Stimulated activated CD4-positive, alpha-beta T cell treated with anti-CD3 and anti-CD28 coated beads, Interleukin-12 subunit alpha, Interleukin-12 subunit beta, amount 100 ng/mL, for 48 hours (primary cell): ENCODE measurements at regions not wholly inside any gene's neighbourhood (a gene's known extent, or its start where the extent isn't known, plus 50 kb on each side); places are given as distances from the start of the nearest gene placed in this dataset.

Experiments
- DNase-seq, 3 donors: peaks; one replicate each; pipeline ENCODE4 v3.0.0-alpha.2; 2020; ENCODE audit warnings: low read depth in 2 of 3, low spot score in 1 of 3

GRCh38 chr6:21807299-21808044 lies 213.9 kb downstream of the SOX4 start:
- DNase-seq, result no peak

- no peak for DNase-seq
Observed at GRCh38 chr6:21808045-21808470, 214.5 kb downstream of the SOX4 start.

GRCh38 chr6:21808551-21809242 lies 215.1 kb downstream of the SOX4 start:
- no peak for DNase-seq

DNA sequence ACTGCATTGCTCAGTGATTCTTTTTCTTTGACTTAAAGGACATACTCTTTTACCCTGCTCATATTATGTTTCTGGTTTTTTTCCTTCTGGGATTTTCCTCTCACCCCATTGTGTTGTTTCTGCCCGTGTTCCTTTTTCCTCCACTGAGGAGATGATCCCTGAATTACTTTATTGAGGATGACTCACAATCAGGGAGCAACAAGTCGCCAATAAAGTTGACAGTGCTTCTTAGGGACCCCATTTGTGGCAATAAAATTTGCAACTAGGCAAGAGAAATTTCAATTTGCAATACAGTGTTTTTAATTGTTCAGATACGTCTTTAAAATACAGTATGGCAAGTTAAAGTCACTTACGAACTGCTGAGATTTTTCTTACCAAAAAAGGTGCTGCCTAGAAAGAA lies 217.9 kb downstream of the SOX4 start:
- no peak for DNase-seq

DNA sequence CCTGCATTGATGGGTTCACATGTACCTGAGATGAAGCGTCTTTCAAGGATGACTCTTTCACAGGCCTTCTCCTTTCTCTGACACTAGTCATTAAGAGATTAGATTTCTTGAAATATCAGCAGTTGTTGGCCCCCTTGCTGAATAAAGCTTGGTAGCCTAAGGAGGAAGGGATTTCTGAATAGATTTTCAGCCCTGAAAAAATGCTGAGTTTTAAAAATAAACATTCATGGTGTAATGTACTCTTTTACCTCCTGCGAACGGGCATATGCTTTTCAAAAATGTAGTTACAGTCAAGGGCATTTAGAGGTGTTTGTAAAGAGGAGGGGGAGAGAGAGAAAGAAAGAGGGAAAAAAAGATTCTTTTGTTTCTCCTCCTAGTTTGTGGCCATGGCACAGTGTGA lies 222.7 kb downstream of the SOX4 start:
- no peak for DNase-seq

- DNase-seq, result no peak
Observed at GRCh38 chr6:21820442-21820841, 226.9 kb downstream of the SOX4 start.

- no peak for DNase-seq
Observed at GRCh38 chr6:21823371-21823770, 229.8 kb downstream of the SOX4 start.

DNA sequence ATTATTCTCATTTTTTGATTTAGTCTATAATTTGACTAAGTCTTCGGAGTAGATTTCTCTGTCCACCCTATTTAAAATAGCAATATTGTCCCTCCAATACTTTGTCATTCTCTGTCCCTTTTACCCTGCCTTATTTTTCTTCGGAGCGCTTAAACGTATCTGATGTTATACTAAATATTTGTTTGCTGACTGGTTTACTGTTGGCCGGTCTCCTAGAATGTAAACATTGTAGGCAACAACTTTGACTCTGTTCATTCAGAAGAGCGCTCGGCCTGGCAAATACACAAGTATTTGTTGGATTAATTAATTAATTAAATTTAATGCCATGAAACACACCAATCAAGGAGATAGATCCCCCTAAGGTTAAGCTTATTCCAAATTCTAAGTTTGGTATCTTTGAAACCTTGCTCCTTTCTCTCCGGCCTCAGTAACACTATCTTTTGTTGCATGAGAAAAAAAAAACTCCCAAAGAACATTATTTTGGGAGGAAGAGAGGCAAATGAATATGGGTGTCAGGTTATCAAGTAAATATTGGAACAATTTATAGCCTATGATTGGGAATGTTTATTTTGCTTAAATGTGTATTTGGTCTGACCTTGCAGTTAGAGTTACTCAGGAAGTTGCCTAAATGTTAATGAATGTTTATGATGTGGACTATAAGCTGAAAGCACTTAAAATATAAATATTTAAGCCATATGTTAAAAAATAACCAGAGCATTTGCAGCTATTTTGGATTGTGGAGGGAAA lies 231.1 kb downstream of the SOX4 start:
- DNase-seq, result no peak

DNA sequence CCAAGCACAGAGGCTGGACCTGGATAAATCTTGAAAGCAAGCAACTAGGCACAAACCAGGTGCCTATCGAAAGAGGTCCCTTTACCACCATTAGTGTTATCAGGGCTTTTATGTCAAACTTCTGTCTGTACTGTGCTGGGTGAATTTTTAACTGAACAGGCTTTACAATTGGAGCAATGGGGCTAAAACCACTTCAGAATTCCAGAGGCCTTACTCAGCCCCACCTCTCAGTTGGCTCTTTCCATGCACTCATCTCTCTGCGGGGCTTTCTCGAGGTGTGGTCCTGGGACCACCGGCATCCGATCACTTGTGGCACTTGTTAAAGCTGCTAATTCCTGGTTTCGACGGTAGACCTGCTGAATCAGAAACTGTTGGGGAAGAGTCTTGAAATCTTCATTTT lies 232.5 kb downstream of the SOX4 start:
- no peak for DNase-seq

GRCh38 chr6:21826904-21827303 lies 233.4 kb downstream of the SOX4 start:
- DNase-seq, result no peak

GRCh38 chr6:21827425-21828202 lies 234.1 kb downstream of the SOX4 start:
- DNase-seq, result no peak

DNA sequence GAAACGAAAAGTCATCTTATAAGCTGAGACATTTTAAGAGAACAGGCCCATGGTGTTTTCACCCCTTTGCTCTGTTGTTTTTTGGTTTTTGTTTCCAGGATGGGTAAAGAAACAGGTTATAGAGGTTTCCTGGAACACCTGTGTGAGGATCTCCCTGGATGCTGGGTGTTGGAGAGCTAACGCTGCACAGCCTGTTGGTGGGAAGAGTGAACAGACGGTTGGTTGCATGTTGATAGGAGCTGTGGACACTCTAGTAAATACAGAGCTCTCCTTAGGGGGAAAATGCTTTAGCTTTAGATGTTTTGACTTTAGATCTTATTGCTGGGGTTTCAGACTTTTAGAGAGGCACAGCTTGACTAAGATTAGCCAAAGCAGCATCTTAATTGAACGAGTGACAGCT lies 235.2 kb downstream of the SOX4 start:
- DNase-seq, result no peak

GRCh38 chr6:21829126-21829525 lies 235.6 kb downstream of the SOX4 start:
- no peak for DNase-seq

DNA sequence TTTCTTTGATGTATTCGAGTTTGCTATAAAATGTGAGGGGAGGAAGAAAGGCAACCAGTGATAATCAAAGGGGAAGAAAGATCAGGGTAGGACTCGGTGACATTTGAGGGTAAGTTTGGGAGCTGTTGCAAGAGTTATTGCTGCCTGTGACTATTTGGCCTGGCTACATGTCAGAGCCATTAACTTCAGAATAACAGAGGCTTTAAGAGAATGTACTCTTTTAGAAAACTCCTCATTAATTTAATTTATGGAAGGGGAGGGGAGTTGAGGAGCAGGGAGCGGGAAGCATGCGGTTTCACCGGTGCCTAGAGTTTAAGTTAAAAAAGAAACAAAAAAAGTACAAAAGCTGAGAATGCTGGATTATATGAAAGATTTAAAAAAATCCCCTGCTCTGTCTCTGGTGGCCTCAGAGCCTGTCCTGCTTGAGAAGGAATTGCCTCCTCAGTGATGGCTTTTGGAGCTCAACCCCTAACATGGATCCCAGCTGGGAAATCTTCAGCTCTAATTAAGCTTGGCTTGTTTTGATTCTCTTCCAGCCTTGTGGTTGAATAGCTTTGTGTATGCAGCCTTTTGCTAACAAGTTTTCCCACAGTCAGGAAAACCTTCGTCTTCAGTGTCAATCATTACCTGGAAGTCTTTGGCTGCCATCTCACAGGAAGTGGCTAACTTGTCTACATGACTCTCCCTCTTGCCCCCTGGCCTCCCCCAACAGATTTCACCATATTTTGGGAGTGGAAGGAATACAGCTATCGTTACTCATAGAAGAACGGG lies 238.2 kb downstream of the SOX4 start:
- no peak for DNase-seq

- DNase-seq, result no peak
Observed at GRCh38 chr6:21836277-21836676, 242.7 kb downstream of the SOX4 start.

GRCh38 chr6:21836772-21837425 lies 243.3 kb downstream of the SOX4 start:
- DNase-seq, result no peak

DNA sequence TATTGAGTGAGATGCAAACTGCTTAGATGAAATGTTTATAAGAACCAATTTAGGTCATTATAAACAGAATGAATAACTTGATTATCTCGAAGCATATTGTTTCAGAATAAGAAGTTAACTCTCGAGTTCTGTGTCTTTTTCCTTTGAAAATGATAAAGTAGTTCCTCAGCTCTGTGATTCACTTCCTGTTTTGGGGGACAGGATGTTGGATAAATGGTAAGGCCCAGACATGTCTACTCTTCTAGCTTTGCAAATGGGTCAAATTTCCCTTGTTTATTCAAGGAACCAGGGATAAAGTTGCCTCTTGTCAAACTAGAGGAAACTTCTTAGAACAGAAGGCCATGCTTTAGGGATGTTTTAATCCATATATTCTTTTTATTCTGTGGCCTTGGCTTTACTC lies 246.9 kb downstream of the SOX4 start:
- DNase-seq, result no peak

DNA sequence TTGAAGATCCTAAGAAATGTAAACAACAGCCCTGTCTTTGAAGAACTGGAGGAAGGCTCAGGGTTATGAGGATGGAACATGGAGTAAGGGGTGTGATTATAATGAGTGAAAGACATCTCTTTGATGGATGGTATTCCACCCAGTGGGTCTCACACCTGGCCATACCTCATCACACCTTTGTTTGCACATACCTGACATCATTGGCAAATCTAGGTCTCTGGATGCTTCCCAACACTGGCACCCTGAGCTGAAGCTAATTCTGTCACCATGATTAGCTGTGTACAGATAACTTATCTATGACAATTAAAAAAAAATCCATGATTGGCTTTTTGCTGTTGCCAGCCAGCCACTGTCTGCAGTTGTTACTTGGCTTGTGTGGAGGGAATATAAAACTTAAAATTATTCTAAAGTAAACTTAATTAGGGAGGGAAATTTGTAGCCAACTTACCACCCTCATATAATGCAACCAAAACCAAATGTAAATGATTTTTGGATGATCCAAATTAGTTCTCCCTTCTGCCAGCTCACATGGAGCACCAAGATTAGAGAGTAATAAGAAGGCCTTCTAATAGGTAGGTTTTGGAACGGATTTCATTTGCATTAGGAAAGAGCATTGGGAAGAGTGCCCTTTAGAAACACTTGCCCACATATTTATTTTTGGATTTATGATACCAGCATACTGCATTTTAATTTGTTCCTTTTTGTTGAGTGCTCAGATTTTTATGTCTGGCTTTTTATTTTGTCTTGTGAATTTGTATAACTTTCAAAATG lies 249.5 kb downstream of the SOX4 start:
- no peak for DNase-seq
